ENCODE measurements at regions not wholly inside any gene's neighbourhood (a gene's known extent, or its start where the extent isn't known, plus 50 kb on each side); places are given as distances from the start of the nearest gene placed in this dataset.

- DNase-seq, result no peak
Measured at GRCh38 chr16:51641191-51641765, 490.2 kb upstream of the SALL1 start.

- no peak for DNase-seq
Measured at GRCh38 chr16:51640196-51640595, 489.1 kb upstream of the SALL1 start.

- DNase-seq, result no peak
Measured at GRCh38 chr16:51638339-51639135, 487.5 kb upstream of the SALL1 start.

DNA sequence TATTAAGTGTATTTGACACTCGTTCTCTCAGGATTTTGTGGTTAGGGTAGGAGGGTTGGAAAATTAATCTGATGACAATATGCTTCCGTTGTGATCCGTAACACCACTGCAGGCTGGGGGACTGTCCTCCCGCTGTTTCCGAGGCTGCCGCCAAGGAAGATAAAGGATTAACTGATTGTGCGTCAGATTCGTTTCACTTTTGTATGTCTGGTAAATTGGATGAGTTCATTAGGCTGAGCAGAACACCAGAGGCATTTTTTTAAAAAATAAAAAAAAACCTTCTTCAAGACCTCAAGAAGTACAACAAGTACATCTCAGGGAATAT is 486.7 kb upstream of the SALL1 start:
- no peak for DNase-seq

DNA sequence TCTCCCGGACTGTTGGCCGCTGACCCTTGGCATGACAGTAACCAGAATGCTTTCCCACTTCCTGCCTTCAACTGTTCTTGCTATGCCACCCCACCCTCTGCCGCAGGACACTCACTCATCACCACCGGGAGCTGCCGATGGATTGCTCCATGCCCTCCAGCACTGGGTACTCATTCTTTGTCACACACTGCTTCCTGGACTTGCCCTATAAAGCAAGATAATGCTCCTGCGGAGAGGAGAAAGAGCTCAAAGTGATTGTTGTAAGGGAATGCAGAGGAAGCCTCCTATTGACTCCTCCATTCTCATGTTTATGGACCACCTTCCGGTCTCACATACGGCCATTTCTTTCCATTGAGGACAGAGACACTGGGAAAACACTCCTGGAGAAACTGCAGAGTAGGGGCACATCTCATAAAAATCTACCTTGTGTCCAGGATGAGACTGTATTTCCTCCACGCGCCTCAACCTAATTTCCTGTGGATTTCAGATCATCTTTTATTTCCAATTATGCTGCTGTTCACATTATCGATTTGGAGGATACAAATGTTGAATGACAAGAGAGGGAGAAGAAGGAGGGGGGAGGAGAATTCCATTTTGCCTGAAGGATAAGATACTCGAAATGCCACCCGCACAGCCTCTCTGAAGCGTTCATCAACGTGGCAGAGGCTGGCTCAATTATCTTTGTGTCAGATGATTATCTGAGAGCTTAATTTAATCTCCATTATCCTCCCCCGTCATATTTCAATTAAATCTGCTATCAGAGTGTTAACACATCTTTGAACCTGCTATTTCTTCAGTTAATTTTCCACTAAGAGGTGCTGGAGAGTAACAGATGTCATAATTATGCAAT is 486.1 kb upstream of the SALL1 start:
- DNase-seq, result no peak

GRCh38 chr16:51635181-51635580 is 484.1 kb upstream of the SALL1 start:
- no peak for DNase-seq

GRCh38 chr16:51630076-51630475 is 479.0 kb upstream of the SALL1 start:
- no peak for DNase-seq

DNA sequence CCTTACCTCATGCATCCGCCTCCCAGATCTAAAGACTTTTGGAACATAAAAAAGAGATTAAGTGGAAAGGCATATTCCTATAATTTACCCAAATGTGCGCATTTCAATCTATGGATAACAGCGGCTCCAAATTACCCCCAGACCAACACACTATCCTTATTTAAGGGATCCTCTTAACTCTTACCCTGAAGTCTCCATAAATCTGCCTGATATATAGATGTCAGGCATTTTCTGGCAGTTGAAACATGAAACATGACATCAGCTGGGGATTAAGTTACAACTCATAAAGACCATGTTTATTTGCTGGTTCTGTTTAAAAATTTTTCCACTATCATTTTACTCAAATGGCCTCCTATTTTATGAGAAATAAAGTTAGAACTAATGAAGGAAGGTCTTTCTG is 478.5 kb upstream of the SALL1 start:
- no peak for DNase-seq

DNA sequence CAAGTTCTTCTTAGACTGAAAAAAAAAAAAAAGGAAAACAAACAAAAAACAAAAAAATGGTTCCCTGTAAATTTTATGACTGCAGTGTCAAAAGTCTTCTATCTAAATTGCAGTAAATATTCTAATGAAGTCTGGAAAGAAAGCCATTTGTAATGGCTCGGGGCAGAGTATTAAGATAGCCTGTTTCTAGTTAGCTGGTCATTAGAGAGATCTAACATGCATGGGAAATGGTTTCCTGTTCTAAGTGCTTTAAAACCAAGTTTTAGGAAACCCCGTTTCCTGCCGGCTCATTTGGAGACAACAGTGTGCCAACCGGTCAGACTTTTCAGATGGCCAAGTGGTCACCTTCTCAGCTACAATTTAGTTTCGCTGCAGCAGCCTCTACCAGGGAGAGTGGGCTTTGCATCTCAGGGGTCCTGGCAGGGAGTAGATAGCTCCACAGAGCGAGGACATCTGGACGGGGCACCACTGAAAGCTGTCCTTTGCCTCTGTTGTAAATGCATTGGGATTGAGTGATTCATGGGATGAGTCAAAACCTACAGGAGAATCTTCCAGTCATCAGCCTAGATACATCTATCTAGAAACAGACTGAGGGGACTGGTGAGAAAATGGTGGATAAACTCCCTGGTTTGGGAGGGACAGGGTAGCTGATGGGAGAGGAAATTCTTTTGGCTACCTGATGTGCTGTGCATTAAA is 473.2 kb upstream of the SALL1 start:
- DNase-seq, result no peak

GRCh38 chr16:51621610-51622009 is 470.5 kb upstream of the SALL1 start:
- DNase-seq, result no peak

- DNase-seq, result no peak
Measured at GRCh38 chr16:51615141-51615540, 464.1 kb upstream of the SALL1 start.

- no peak for DNase-seq
Measured at GRCh38 chr16:51607201-51607651, 456.2 kb upstream of the SALL1 start.

DNA sequence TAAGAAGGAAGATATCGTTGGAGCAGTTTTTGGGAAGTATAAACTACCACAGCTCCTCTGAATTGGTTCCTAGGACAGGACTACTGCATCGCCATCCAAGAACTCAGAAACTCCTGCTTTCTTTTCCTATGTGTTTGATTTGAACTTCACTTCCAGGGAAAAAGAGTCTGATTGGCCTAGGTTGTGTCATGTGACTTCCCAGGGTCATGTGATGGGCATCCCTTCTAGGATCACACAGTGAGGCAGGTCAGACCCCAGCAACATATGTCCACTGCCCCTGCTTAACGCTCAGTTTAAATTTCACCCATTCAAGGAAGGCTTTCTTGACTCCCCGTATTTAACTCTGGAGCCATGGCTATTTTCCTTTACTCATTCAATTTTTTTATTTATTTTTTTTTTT is 445.2 kb upstream of the SALL1 start:
- no peak for DNase-seq

- DNase-seq, result no peak
Measured at GRCh38 chr16:51592535-51593300, 441.6 kb upstream of the SALL1 start.

DNA sequence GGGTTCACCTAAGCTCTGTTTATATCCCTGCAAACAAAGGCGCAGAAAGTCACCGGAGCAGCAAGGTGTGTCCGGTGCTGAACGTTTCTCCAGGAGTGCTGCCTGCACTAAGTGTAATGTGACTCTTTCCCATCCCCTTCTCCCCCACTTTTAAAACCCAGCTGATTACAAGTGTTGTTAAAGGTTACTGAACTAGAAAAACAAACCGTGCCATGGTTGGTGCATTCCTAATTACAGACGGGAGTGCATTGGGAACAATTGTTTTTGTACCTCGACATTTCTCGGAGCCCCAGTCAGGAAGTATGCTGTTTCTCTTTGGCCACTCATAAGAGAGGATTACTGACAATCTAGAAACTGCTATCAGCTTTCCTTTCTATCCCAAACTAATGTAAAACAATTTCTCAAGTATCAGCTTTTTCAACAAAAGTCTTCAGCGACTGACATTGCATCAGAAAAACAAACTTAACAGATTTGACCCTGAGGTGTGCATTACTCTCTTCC is 441.0 kb upstream of the SALL1 start:
- DNase-seq, result no peak

DNA sequence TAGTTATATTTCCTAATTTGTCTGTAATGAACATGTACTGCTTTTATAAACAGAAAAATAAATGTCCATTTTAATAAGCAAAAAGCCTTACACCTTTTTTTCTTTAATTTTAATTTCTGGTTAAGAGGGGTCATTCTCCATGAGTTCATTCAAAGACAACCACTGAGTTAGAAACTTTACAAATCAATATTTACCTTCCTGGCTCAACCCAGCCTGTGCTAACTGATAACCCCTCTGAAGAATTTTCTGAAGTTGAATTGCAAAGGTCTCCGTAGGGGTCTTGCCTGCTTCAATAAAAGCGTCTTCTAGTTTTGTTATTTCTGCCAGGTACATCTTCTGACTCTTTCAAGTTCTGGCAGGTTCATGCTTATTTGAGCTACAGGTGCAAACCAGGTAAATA is 440.4 kb upstream of the SALL1 start:
- no peak for DNase-seq

GRCh38 chr16:51579652-51580360 is 428.7 kb upstream of the SALL1 start:
- no peak for DNase-seq

GRCh38 chr16:51577621-51578303 is 426.7 kb upstream of the SALL1 start:
- DNase-seq, result no peak

GRCh38 chr16:51576498-51577195 is 425.6 kb upstream of the SALL1 start:
- no peak for DNase-seq

GRCh38 chr16:51573191-51573590 is 422.1 kb upstream of the SALL1 start:
- DNase-seq, result no peak
